HL-60 (cell line): ENCODE measurements at regions not wholly inside any gene's neighbourhood (a gene's known extent, or its start where the extent isn't known, plus 50 kb on each side); places are given as distances from the start of the nearest gene placed in this dataset.

Experiments used
- DNase-seq, 2 experiments: peaks; one replicate each; pipeline ENCODE4 v3.0.0-alpha.2; 2010 to 2020; ENCODE audit warnings: low read depth in 1 of 2, low spot score in 1 of 2
- H3K27ac ChIP-seq: fragments of 250-450 bp; sonication (Bioruptor Pico); replicated peaks from 2 replicates; pipeline ENCODE4 v1.5.1; 2020; ENCODE audit warnings: mild to moderate bottlenecking, moderate library complexity
- H3K27me3 ChIP-seq: fragments of 250-450 bp; sonication (Bioruptor Pico); 2 replicates; pipeline ENCODE4 v1.5.1; 2021; ENCODE audit warnings: mild to moderate bottlenecking, moderate library complexity; ENCODE audit not compliant: insufficient read depth, poor library complexity, severe bottlenecking
- H3K4me3 ChIP-seq: replicated peaks from 2 replicates; pipeline ENCODE4 v1.5.1; 2011; ENCODE audit warnings: mild to moderate bottlenecking, control low read depth, low read length; ENCODE audit not compliant: insufficient read depth
- CTCF ChIP-seq: IDR thresholded peaks from one replicate; pipeline ENCODE4 v1.5.1; 2011; ENCODE audit warnings: low read length, control low read depth, inconsistent platforms; ENCODE audit not compliant: insufficient read depth
- GABPA ChIP-seq: IDR thresholded peaks from 2 replicates; pipeline ENCODE4 v1.6.1; 2012; ENCODE audit warnings: low read depth
- POLR2AphosphoS5 ChIP-seq: IDR thresholded peaks from 2 replicates; pipeline ENCODE4 v1.6.1; 2012; ENCODE audit warnings: low read depth
- REST ChIP-seq: IDR thresholded peaks from 2 replicates; pipeline ENCODE4 v1.6.1; 2012; ENCODE audit warnings: low read depth; ENCODE audit not compliant: insufficient replicate concordance
- SPI1 ChIP-seq: IDR thresholded peaks from 2 replicates; pipeline ENCODE4 v1.6.1; 2012; ENCODE audit warnings: low read depth, mild to moderate bottlenecking, borderline replicate concordance

DNA sequence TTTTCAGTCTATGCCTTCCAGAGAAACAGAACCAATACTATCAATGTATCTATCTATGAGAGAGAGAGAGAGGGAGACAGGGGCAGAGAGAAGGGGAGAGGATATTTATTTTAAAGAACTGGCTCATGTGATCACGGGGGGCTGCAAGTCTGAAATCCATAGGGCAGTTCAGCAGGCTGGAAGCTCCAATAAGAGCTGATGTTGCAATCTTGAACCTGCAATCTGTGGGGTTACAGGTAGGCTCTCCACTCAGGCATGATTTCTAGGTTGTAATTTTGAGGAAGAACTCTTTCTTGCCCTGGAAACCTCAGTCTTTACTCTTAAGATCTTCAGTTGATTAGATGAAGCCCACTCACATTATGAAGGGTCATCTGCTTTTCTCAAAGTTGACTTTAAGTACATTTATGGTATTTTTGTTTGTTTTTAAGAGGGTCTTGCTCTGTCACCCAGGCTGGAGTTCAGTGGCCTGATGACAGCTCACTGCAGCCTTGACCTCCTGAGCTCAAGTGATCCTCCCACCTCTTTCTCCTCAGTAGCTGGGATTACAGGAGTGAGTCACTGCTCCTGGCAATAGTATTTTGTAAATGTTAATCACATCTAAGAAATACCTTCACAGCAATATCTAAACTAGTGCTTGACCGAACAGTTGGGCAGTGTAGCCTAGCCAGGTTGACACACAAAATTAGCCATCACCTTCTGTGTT lies 376.4 kb downstream of the FGF9 start:
- no peak for DNase-seq
- no peaks in the 10 kb centered on the region for H3K27me3 ChIP-seq
- no peak for TF ChIP-seq GABPA
- no peak for TF ChIP-seq CTCF
- no peak for TF ChIP-seq REST
- TF ChIP-seq SPI1 = no peak
- no peak for TF ChIP-seq POLR2AphosphoS5

DNA sequence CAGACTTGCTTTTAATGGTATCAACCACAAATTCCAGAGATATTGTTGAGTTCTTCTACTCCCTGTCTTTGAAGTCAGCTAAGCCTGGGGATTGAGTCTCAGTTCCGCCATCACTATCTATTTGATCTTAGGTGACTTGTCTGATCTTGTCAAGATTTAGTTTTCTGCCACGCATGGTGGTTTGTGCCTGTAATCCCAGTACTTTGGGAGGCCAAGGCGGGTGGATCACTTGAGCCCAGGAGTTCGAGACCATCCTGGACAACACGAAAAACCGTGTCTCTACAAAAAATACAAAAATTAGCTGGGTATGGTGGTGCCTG lies 376.9 kb downstream of the FGF9 start:
- no peak overlapping the region for H3K4me3 ChIP-seq
- no peak for TF ChIP-seq CTCF
- no peak for TF ChIP-seq POLR2AphosphoS5
- no peak for TF ChIP-seq SPI1
- TF ChIP-seq REST = no peak
- TF ChIP-seq GABPA = no peak
- no peak overlapping the region for H3K27ac ChIP-seq
- no peak for DNase-seq
- no peaks in the 10 kb centered on the region for H3K27me3 ChIP-seq

More for the DNA sequence above, 376.4 kb downstream of the FGF9 start:
- Histone ChIP-seq H3K27ac (no peak overlapping the region), H3K4me3 (no peak overlapping the region)

- Histone ChIP-seq H3K27ac (no peak overlapping the region), H3K4me3 (no peak overlapping the region), H3K27me3 (no peaks in the 10 kb centered on the region)
- no peak for DNase-seq
- TF ChIP-seq POLR2AphosphoS5 (no peak), GABPA (no peak)
Observed at GRCh38 chr13:22049384-22049783, 378.5 kb downstream of the FGF9 start.

DNA sequence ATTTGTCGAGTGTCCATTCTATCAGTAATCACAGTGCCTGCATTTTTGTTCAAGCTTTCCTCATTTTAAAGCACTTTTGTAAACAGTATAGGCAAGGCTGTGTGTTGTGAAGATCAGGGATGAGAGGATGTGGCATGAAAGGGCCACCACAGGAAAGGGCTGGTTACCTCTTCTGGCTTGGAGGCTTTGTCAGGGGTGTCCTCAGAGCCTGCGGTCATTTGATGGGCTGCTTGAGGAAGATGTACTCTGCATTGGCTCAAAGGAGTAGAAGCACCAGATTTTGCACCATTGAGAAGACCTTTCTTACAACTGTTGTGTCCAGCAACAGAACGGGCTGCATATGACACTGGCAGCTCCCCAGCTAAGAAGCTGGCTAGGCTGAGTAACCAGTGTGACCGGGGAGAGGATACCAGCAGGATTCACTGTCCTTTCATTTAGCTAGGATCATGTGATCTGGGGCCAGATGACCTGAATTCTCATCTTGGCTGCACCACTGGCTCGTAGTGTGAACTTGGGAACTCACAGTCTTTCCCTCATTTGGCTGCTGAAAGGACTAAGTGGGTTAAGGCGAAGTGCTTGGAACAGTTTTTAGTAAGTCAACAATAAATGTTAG lies 380.2 kb downstream of the FGF9 start:
- no peaks in the 10 kb centered on the region for H3K27me3 ChIP-seq
- DNase-seq = no peak
- no peak overlapping the region for H3K27ac ChIP-seq
- TF ChIP-seq POLR2AphosphoS5 (no peak), REST (no peak)
- H3K4me3 ChIP-seq = no peak overlapping the region
